IgD-negative memory B cell (primary cell): ENCODE measurements at regions not wholly inside any gene's neighbourhood (a gene's known extent, or its start where the extent isn't known, plus 50 kb on each side); places are given as distances from the start of the nearest gene placed in this dataset.
"Not testable (repeated sequence)": the region's sequence is repeated elsewhere in the genome, so short reads cannot be mapped to it uniquely, and the experiment has no call there.

ENCODE experiments used
- H3K27ac Mint-ChIP-seq, 3 donors: one replicate each; pipeline ENCODE4 v1.8.0; 2020 to 2022; ENCODE audit warnings: mild to moderate bottlenecking in 3 of 3, mixed read lengths in 3 of 3, moderate library complexity in 1 of 3
- H3K27me3 Mint-ChIP-seq: one replicate; pipeline ENCODE4 v1.8.0; 2021; ENCODE audit warnings: mixed read lengths
- H3K36me3 Mint-ChIP-seq: one replicate; pipeline ENCODE4 v1.8.0; 2020; ENCODE audit warnings: mild to moderate bottlenecking, mixed read lengths
- H3K4me1 Mint-ChIP-seq, 3 donors: one replicate each; pipeline ENCODE4 v1.8.0; 2020 to 2022; ENCODE audit warnings: mixed read lengths in 3 of 3, mild to moderate bottlenecking in 1 of 3
- H3K4me3 Mint-ChIP-seq, 4 donors: one replicate each; pipeline ENCODE4 v1.8.0; 2020 to 2022; ENCODE audit warnings: mild to moderate bottlenecking in 4 of 4, mixed read lengths in 4 of 4, moderate library complexity in 3 of 4
- H3K9me3 Mint-ChIP-seq, 3 donors: one replicate each; pipeline ENCODE4 v1.8.0; 2020 to 2021; ENCODE audit warnings: mixed read lengths in 3 of 3, mild to moderate bottlenecking in 1 of 3

- Mint-ChIP-seq H3K9me3 (peaks cover 0 to 6% (median 2%) of the 10 kb centered on the region in 3 donors), H3K27ac (no peak overlapping the region), H3K36me3 (peaks cover 2% of the 10 kb centered on the region), H3K27me3 (no peaks in the 10 kb centered on the region), H3K4me3 (no peak overlapping the region), H3K4me1 (peaks cover 0 to 3% (median 0%) of the 10 kb centered on the region in 3 donors)
Measured at GRCh38 chr21:34004013-34004938, 69.1 kb upstream of the MRPS6 start.

GRCh38 chr21:34003428-34003827 is 70.0 kb upstream of the MRPS6 start:
- Mint-ChIP-seq H3K27ac (no peak overlapping the region), H3K4me1 (peaks cover 0 to 3% (median 0%) of the 10 kb centered on the region in 3 donors), H3K36me3 (peaks cover 2% of the 10 kb centered on the region), H3K27me3 (no peaks in the 10 kb centered on the region), H3K9me3 (peaks cover 0 to 6% (median 2%) of the 10 kb centered on the region in 3 donors), H3K4me3 (no peak overlapping the region)

- peaks cover 0 to 11% (median 3%) of the 10 kb centered on the region in 3 donors for H3K9me3 Mint-ChIP-seq
- H3K4me1 Mint-ChIP-seq: peaks cover 0 to 3% (median 1%) of the 10 kb centered on the region in 3 donors
- peaks cover 4% of the 10 kb centered on the region for H3K36me3 Mint-ChIP-seq
- no peaks in the 10 kb centered on the region for H3K27me3 Mint-ChIP-seq
- no peak overlapping the region for H3K4me3 Mint-ChIP-seq
- peak overlapping the region in 1 of 3 donors; percentile 91 for H3K27ac Mint-ChIP-seq
Measured at GRCh38 chr21:34000375-34000774, 73.0 kb upstream of the MRPS6 start.

- Mint-ChIP-seq H3K27ac (no peak overlapping the region), H3K4me1 (peaks cover 4 to 10% (median 6%) of the 10 kb centered on the region in 3 donors), H3K4me3 (no peak overlapping the region), H3K27me3 (no peaks in the 10 kb centered on the region), H3K9me3 (peaks cover 0 to 7% (median 3%) of the 10 kb centered on the region in 3 donors), H3K36me3 (peaks cover 5% of the 10 kb centered on the region)
Measured at GRCh38 chr21:33998809-33999208, 74.6 kb upstream of the MRPS6 start.

- no peaks in the 10 kb centered on the region for H3K27me3 Mint-ChIP-seq
Measured at GRCh38 chr21:33998402-33998801, 75.0 kb upstream of the MRPS6 start.

GRCh38 chr21:33997436-33997835 is 75.9 kb upstream of the MRPS6 start:
- Mint-ChIP-seq H3K36me3 (peaks cover 8% of the 10 kb centered on the region), H3K9me3 (peaks cover 0 to 5% (median 2%) of the 10 kb centered on the region in 3 donors), H3K27me3 (no peaks in the 10 kb centered on the region), H3K27ac (no peak overlapping the region), H3K4me1 (peaks cover 9 to 13% (median 9%) of the 10 kb centered on the region in 3 donors), H3K4me3 (no peak overlapping the region)

More at GRCh38 chr21:33998402-33998801, 75.0 kb upstream of the MRPS6 start:
- H3K27ac Mint-ChIP-seq: no peak overlapping the region
- peaks cover 8 to 13% (median 9%) of the 10 kb centered on the region in 3 donors for H3K4me1 Mint-ChIP-seq
- no peak overlapping the region for H3K4me3 Mint-ChIP-seq
- H3K9me3 Mint-ChIP-seq: peaks cover 0 to 5% (median 2%) of the 10 kb centered on the region in 3 donors
- H3K36me3 Mint-ChIP-seq: peaks cover 8% of the 10 kb centered on the region

GRCh38 chr21:33994373-33994772 is 78.8 kb upstream of the ATP5PO start:
- H3K9me3 Mint-ChIP-seq: peaks cover 0 to 6% (median 5%) of the 10 kb centered on the region in 3 donors
- H3K27ac Mint-ChIP-seq: peak overlapping the region in 1 of 3 donors; percentile 5
- H3K4me1 Mint-ChIP-seq: peaks cover 9 to 13% (median 12%) of the 10 kb centered on the region in 3 donors
- no peaks in the 10 kb centered on the region for H3K27me3 Mint-ChIP-seq
- H3K36me3 Mint-ChIP-seq: peaks cover 10% of the 10 kb centered on the region
- peak overlapping the region in 2 of 4 donors; percentile 63 to 89 for H3K4me3 Mint-ChIP-seq

GRCh38 chr21:33993286-33994231 is 78.0 kb upstream of the ATP5PO start:
- Mint-ChIP-seq H3K4me3 (peak overlapping the region in 2 of 4 donors; percentile 63 to 89), H3K27me3 (no peaks in the 10 kb centered on the region), H3K27ac (peak overlapping the region in 2 of 3 donors; percentile 5 to 76), H3K4me1 (peaks cover 9 to 13% (median 12%) of the 10 kb centered on the region in 3 donors), H3K36me3 (peaks cover 10% of the 10 kb centered on the region), H3K9me3 (peaks cover 0 to 6% (median 5%) of the 10 kb centered on the region in 3 donors)

- H3K36me3 Mint-ChIP-seq, H3K9me3 Mint-ChIP-seq, H3K27ac Mint-ChIP-seq, H3K27me3 Mint-ChIP-seq: not testable (repeated sequence)
- Mint-ChIP-seq H3K4me3 (peak overlapping the region in 1 of 4 donors; percentile 32), H3K4me1 (peaks cover 8 to 13% (median 12%) of the 10 kb centered on the region in 3 donors)
Measured at GRCh38 chr21:33992412-33992811, 76.8 kb upstream of the ATP5PO start.

- H3K9me3 Mint-ChIP-seq: peaks cover 0 to 5% (median 0%) of the 10 kb centered on the region in 3 donors
- H3K4me1 Mint-ChIP-seq: peaks cover 8 to 15% (median 13%) of the 10 kb centered on the region in 3 donors
- no peak overlapping the region for H3K27ac Mint-ChIP-seq
- peaks cover 6% of the 10 kb centered on the region for H3K36me3 Mint-ChIP-seq
- H3K27me3 Mint-ChIP-seq: no peaks in the 10 kb centered on the region
- peak overlapping the region in 1 of 4 donors; percentile 52 for H3K4me3 Mint-ChIP-seq
Measured at GRCh38 chr21:33991133-33991532, 75.5 kb upstream of the ATP5PO start.

GRCh38 chr21:33989440-33989839 is 73.8 kb upstream of the ATP5PO start:
- Mint-ChIP-seq H3K36me3 (peaks cover 6% of the 10 kb centered on the region), H3K4me3 (no peak overlapping the region), H3K27ac (peak overlapping the region in 1 of 3 donors; percentile 35), H3K4me1 (peaks cover 8 to 15% (median 9%) of the 10 kb centered on the region in 3 donors), H3K27me3 (no peaks in the 10 kb centered on the region), H3K9me3 (peaks cover 0 to 5% (median 0%) of the 10 kb centered on the region in 3 donors)

- Mint-ChIP-seq H3K36me3 (peaks cover 2% of the 10 kb centered on the region), H3K4me3 (no peak overlapping the region), H3K27ac (peak overlapping the region in 1 of 3 donors; percentile 57), H3K4me1 (peaks cover 0 to 8% (median 1%) of the 10 kb centered on the region in 3 donors), H3K27me3 (no peaks in the 10 kb centered on the region), H3K9me3 (peaks cover 0 to 5% (median 0%) of the 10 kb centered on the region in 3 donors)
Measured at GRCh38 chr21:33988237-33989017, 72.8 kb upstream of the ATP5PO start.

GRCh38 chr21:33987461-33987860 is 71.9 kb upstream of the ATP5PO start:
- Mint-ChIP-seq H3K9me3 (peaks cover 0 to 5% (median 0%) of the 10 kb centered on the region in 3 donors), H3K27me3 (no peaks in the 10 kb centered on the region), H3K4me3 (no peak overlapping the region), H3K27ac (no peak overlapping the region), H3K36me3 (peaks cover 2% of the 10 kb centered on the region), H3K4me1 (peaks cover 0 to 8% (median 0%) of the 10 kb centered on the region in 3 donors)
